DMS79 treated with DMSO at 0.1 percent for 48 hours (cell line): ENCODE measurements at regions not wholly inside any gene's neighbourhood (a gene's known extent, or its start where the extent isn't known, plus 50 kb on each side); places are given as distances from the start of the nearest gene placed in this dataset.

ENCODE experiments used
- DNase-seq: peaks from one replicate; lab custom pipeline; 2025; lab: John Stamatoyannopoulos, UW

- DNase-seq = no peak
Measured at GRCh38 chr4:189278597-189279165, 662.0 kb upstream of the FRG1 start.

DNA sequence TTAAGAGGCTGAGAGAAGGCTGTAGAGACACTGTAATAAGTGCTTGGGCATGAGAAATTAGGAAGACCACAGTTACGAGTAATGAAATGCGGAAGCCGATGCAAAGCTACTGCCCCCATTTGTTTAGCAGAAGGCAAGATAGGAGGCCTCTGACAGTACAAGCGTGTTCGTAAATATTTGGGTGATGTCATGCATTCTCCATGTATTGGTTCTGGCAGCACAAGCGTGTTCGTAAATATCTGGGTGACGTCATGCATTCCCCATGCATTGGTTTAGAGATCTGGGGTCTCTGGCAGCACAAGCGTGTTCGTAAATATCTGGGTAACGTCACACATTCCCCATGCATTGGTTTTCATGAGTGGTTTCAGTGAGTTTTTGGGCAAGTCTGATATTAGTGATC, 661.5 kb upstream of the FRG1 start:
- no peak for DNase-seq

GRCh38 chr4:189285377-189285776, 655.3 kb upstream of the FRG1 start:
- DNase-seq = no peak

GRCh38 chr4:189291939-189292338, 648.7 kb upstream of the FRG1 start:
- no peak for DNase-seq

DNA sequence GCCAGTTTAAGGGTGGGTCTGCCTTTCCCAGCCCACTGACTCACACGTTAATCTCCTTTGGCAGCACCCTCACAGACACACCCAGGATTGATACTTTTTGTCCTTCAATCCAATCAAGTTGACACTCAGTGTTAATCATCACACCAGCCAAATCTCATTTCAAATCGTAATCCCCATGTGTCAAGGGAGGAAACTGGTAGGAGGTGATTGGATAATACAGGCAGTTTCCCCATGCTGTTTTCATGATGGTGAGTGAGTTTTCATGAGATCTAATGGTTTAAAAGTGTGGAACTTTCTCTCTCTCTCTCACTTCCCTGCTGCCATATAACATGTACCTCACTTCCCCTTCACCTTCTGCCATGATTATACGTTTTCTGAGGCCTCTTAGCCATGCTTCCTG, 647.2 kb upstream of the FRG1 start:
- DNase-seq = no peak

DNA sequence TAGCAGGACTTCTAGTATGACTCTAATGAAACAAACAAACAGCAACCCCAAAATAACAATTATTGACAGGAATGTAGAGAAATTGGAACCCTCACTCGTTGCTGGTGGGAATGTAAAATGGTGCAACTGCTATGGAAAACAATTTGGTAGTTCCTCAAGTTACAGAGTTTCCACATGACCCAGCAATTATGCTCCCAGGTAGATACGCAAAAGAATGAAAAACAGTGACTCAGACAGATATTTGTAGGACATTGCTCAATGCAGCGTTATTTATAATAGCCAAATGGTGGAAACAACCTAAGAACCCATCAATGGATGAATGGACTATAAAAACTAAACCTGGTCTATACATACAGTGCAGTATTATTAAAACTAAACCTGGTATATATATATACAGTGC, 646.1 kb upstream of the FRG1 start:
- DNase-seq = no peak

DNA sequence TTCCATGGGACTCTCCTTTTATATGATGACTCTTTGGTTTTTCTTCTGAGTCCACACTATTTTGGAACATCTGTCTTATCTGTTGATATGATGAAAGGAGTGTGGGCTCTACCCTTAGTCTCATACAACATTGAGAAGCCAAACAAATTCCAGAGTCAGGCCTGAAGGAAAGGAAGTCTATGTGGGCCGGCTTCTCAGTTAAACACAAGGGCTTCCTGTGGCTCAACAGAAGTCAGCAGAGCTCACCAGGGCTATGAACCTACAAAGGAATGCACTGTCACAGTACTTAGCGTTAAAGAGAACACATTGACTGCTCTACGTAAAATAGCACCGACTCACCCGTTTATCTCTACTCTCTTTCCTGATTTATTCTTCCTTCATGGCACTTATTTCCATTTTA, 641.0 kb upstream of the FRG1 start:
- DNase-seq = no peak

- DNase-seq = no peak
Measured at GRCh38 chr4:189301692-189302091, 639.0 kb upstream of the FRG1 start.

- DNase-seq = no peak
Measured at GRCh38 chr4:189302719-189303118, 638.0 kb upstream of the FRG1 start.

DNA sequence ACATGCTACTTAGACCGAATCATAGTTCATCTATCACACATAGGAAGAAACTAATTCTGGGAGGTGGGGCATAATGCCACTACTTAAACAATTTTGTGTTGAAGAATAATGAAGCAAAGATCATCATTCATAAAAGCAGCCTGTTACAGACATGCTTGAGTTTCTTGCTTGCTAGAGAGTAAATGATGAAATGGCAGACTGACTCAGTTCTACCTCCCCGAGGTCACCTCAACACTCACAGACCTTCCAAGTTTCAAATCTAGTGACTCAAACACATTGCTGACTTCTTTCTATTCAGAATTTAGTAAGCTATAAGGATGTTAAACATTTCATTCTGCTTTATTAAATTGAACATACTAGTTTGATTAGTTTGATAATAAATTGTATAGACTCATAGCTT, 636.5 kb upstream of the FRG1 start:
- DNase-seq = no peak

DNA sequence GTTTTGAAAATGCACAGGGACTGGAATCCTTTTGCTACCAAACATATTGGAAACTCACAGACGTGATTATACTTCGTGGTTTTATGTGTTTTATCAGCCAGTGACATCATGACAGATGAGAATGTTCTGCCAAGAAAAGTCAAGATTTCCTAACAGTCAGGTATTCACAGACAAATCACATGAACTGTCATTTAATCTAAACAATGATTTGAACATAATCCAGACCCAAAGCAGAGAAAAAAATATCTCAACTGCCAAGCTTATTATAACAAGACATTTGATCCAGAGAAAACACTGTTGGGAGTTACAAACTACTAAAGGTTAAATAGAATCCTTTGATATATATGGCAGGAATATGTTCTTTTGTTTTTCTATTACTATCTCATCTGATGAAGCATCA, 635.9 kb upstream of the FRG1 start:
- DNase-seq = no peak

DNA sequence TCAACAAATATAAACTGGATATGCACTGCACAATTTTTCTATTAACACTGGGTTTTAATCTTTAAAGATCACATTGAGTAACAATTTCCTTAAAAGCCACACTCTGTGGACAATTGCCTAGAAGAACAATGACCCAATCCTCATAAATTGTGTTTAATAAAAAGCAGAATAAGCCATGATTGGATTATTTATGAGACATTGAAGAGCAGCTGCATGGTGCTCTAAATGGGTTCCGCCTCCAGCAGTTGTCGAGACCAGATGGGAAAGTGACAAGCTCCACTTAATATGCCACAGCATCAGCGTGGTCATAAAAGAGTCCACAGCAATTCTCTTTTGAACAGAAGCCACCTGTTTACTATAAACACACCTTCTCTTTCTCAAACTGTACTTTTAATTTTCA, 635.2 kb upstream of the FRG1 start:
- no peak for DNase-seq

GRCh38 chr4:189311251-189311650, 629.4 kb upstream of the FRG1 start:
- DNase-seq = no peak

- no peak for DNase-seq
Measured at GRCh38 chr4:189313064-189313463, 627.6 kb upstream of the FRG1 start.

GRCh38 chr4:189313861-189314513, 626.7 kb upstream of the FRG1 start:
- no peak for DNase-seq

DNA sequence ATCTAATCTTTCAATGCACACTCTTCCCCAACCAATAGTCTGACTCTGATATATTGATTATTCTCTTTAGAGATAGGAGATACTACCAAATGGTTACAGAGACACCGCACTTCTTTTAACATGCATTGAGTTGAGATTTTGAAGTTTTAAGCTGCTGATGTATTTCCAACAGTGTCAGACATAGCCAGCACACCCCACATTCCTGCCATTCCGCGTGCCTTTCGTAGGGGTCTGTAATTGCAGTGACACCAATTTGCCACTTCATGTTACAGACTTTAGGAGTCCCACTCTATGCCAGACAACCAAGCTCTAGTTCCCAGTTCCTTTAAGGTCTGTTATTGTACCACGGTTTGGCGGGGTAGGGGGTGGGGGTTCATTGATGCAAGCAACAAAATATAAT, 618.2 kb upstream of the FRG1 start:
- DNase-seq = no peak

DNA sequence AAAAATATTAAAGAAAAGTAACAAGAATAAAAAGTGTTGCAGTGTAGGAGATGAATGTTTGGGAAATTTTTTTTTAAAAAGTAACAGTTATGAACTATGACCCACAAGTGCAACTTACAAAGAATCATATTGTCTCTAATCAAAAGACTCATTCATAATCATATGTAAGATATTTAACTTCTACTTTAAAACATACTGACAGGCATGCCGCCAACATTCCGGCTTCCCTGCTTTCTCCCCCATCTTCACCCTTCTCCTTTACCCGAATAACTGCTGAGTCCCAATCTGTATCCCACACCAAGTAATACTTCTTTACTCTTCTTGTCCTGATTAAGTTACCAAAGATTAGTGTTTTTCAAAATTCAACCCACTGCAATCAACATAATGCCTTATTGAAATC, 598.8 kb upstream of the FRG1 start:
- no peak for DNase-seq

GRCh38 chr4:189355590-189355989, 585.1 kb upstream of the FRG1 start:
- no peak for DNase-seq

DNA sequence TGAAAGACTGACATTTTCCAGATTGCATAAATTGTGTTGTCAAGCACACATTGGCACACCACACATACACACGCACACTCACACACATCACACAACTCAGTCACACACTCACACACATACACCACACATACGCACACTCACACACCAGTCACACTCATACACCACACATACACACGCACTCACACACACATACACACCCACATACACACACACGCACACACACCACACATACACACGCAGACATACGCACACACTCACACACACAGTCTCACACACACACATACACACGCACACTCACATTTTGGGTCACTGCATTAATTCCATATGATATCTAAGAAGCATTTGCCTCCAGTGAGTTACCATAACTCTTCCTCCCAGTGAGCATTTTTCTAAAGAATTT, 578.3 kb upstream of the FRG1 start:
- no peak for DNase-seq

- no peak for DNase-seq
Measured at GRCh38 chr4:189364032-189364449, 576.6 kb upstream of the FRG1 start.

DNA sequence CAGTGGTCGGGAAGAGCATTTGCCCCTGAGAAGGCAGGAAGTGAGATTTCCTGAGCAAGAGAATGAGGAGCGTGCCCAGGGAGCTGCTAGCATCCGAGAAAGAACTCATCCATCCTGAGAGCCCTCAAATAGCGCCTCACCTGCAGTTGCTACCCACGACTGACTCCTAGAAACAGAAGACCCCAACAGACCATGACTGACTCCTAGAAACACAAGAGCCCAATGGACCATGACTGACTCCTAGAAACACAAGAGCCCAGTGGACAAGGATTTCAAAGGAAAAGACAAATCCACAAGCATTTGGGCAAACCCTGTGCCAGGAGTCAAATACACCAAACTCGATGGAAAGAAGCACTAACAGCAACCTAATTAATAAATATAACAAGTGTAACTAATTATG, 575.2 kb upstream of the FRG1 start:
- DNase-seq = no peak

DNA sequence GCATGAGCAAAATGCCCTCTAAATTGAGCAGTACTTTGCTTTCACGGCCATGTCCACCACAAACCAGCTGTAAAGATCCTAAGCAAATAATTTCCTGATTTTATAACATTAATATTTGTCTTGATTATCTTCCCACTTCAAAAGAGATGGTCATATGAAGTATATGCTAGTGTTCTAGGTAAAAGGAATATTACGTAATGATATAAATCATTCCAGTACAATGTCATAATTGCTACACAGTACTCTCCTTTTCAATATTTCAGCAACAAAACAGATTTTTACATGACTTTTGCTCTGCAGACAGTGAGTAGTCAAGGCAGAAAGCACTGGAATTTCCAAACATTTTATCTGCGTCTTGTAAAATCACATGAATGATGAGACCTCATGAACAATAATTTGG, 572.8 kb upstream of the FRG1 start:
- DNase-seq = no peak

DNA sequence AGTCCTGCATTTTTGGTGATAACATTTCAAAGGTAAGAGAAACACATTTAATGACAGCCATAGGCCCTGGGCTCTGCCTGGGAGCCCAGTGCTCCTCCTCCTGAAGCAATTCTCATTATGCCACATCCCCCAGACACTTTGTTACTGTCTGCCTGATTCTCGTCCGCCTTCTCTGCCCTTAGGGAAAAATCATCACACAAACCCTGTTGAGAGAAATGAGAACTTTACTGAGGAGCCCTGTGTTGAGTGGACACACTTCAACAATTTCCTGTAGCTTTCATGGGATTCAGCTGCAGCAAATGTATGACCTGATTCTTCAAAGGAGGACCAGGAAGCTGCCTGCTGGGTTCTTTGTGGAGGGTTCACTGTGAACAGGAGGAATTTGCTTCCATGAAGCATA, 566.5 kb upstream of the FRG1 start:
- no peak for DNase-seq

DNA sequence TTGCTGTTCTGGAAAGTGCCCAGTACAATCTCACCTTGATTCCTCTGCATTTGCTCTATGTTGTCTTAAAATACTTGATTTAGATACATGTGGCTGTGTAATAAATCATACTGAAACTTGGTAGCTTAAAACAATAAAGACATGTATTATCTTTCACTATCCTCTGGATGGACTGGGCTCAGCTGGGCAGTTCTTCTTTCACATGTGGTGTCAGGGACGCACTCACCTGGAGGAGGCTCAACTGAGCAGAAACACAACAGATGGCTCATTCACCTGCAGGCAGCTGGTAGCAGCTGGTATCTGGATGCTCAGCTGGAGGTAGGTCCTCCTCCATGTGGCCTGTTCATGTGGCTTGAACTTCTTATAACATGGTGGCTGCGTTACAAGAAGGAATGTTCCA, 563.8 kb upstream of the FRG1 start:
- no peak for DNase-seq
